Kidney tubule cell (primary cell): ENCODE measurements at regions not wholly inside any gene's neighbourhood (a gene's known extent, or its start where the extent isn't known, plus 50 kb on each side); places are given as distances from the start of the nearest gene placed in this dataset.
A peak's percentile ranks its signal among the peaks of the same experiment; 100 is the strongest.

Experiments used
- DNase-seq: peaks from one replicate; pipeline ENCODE4 v3.0.0-alpha.2; 2018; ENCODE audit warnings: low spot score

GRCh38 chr20:22791877-22792525, 207.6 kb upstream of the FOXA2 start:
- peak; percentile 47 for DNase-seq

GRCh38 chr20:22794200-22794599, 209.8 kb upstream of the FOXA2 start:
- DNase-seq = peak; percentile 58

GRCh38 chr20:22795433-22795832, 211.1 kb upstream of the FOXA2 start:
- DNase-seq = no peak

- peak; percentile 99 for DNase-seq
Observed at GRCh38 chr20:22795871-22796270, 211.5 kb upstream of the FOXA2 start.

- DNase-seq = peak; percentile 75
Observed at GRCh38 chr20:22796469-22797077, 212.2 kb upstream of the FOXA2 start.

- peak; percentile 89 for DNase-seq
Observed at GRCh38 chr20:22797103-22797502, 212.7 kb upstream of the FOXA2 start.

- DNase-seq = no peak
Observed at GRCh38 chr20:22799687-22800086, 215.3 kb upstream of the FOXA2 start.

- no peak for DNase-seq
Observed at GRCh38 chr20:22800129-22800528, 215.8 kb upstream of the FOXA2 start.

GRCh38 chr20:22801528-22801927, 217.2 kb upstream of the FOXA2 start:
- no peak for DNase-seq

- DNase-seq = no peak
Observed at GRCh38 chr20:22802296-22802695, 217.9 kb upstream of the FOXA2 start.

- peak; percentile 67 for DNase-seq
Observed at GRCh38 chr20:22805219-22805618, 220.8 kb upstream of the FOXA2 start.

GRCh38 chr20:22805996-22806395, 221.6 kb upstream of the FOXA2 start:
- no peak for DNase-seq

- DNase-seq = no peak
Observed at GRCh38 chr20:22807045-22807444, 222.7 kb upstream of the FOXA2 start.

- no peak for DNase-seq
Observed at GRCh38 chr20:22807646-22808244, 223.4 kb upstream of the FOXA2 start.

- peak; percentile 22 for DNase-seq
Observed at GRCh38 chr20:22808628-22809027, 224.3 kb upstream of the FOXA2 start.

- no peak for DNase-seq
Observed at GRCh38 chr20:22810030-22810429, 225.1 kb upstream of the SSTR4 start.

- DNase-seq = no peak
Observed at GRCh38 chr20:22810626-22811569, 224.2 kb upstream of the SSTR4 start.

GRCh38 chr20:22814471-22815205, 220.5 kb upstream of the SSTR4 start:
- no peak for DNase-seq

GRCh38 chr20:22815206-22815551, 219.9 kb upstream of the SSTR4 start:
- no peak for DNase-seq

GRCh38 chr20:22815603-22816315, 219.4 kb upstream of the SSTR4 start:
- DNase-seq = no peak

- DNase-seq = no peak
Observed at GRCh38 chr20:22818636-22819035, 216.5 kb upstream of the SSTR4 start.
